T-helper 2 cell treated with Interferon-gamma antibody and Interleukin-4, amounts not matched to agents 5 μg/mL and 100 μg/mL, for 36 hours (primary cell): ENCODE measurements at regions not wholly inside any gene's neighbourhood (a gene's known extent, or its start where the extent isn't known, plus 50 kb on each side); places are given as distances from the start of the nearest gene placed in this dataset.
"Not testable (repeated sequence)": the region's sequence is repeated elsewhere in the genome, so short reads cannot be mapped to it uniquely, and the experiment has no call there.

ENCODE experiments used
- DNase-seq: peaks from one replicate; pipeline ENCODE4 v3.0.0; 2021; ENCODE audit warnings: low spot score
- H3K27ac Mint-ChIP-seq: one replicate; pipeline ENCODE4 v1.8.0; 2021; ENCODE audit warnings: mild to moderate bottlenecking, mixed read lengths
- H3K27me3 Mint-ChIP-seq: one replicate; pipeline ENCODE4 v1.8.0; 2021; ENCODE audit warnings: low read depth, mixed read lengths
- H3K36me3 Mint-ChIP-seq: one replicate; pipeline ENCODE4 v1.8.0; 2021; ENCODE audit warnings: low read depth, mixed read lengths
- H3K4me1 Mint-ChIP-seq: one replicate; pipeline ENCODE4 v1.8.0; 2021; ENCODE audit warnings: low read depth, mixed read lengths
- H3K4me3 Mint-ChIP-seq: one replicate; pipeline ENCODE4 v1.8.0; 2022; ENCODE audit warnings: mild to moderate bottlenecking, moderate library complexity, mixed read lengths
- H3K9me3 Mint-ChIP-seq: one replicate; pipeline ENCODE4 v1.8.0; 2021; ENCODE audit warnings: mixed read lengths

- H3K4me1 Mint-ChIP-seq: peaks cover 57% of the 10 kb centered on the region
- no peaks in the 10 kb centered on the region for H3K9me3 Mint-ChIP-seq
- H3K27ac Mint-ChIP-seq: peak overlapping the region; percentile 2
- H3K27me3 Mint-ChIP-seq: no peaks in the 10 kb centered on the region
- H3K4me3 Mint-ChIP-seq: no peak overlapping the region
- peaks cover 2% of the 10 kb centered on the region for H3K36me3 Mint-ChIP-seq
- peak; percentile 27 for DNase-seq
Observed at GRCh38 chr12:25372969-25373817, 122.5 kb upstream of the KRAS start.

- DNase-seq: no peak
- Mint-ChIP-seq H3K4me1 (peaks cover 49% of the 10 kb centered on the region), H3K27me3 (no peaks in the 10 kb centered on the region)
Observed at GRCh38 chr12:25372002-25372401, 121.3 kb upstream of the KRAS start.

GRCh38 chr12:25368557-25368956 is 117.8 kb upstream of the KRAS start:
- Mint-ChIP-seq H3K9me3 (no peaks in the 10 kb centered on the region), H3K27ac (no peak overlapping the region), H3K4me1 (peaks cover 49% of the 10 kb centered on the region), H3K4me3 (no peak overlapping the region), H3K27me3 (no peaks in the 10 kb centered on the region), H3K36me3 (peaks cover 2% of the 10 kb centered on the region)
- DNase-seq: no peak

More at GRCh38 chr12:25372002-25372401, 121.3 kb upstream of the KRAS start:
- Mint-ChIP-seq H3K9me3 (no peaks in the 10 kb centered on the region), H3K36me3 (peaks cover 2% of the 10 kb centered on the region), H3K27ac (no peak overlapping the region), H3K4me3 (no peak overlapping the region)

GRCh38 chr12:25366122-25366521 is 115.4 kb upstream of the KRAS start:
- H3K9me3 Mint-ChIP-seq: no peaks in the 10 kb centered on the region
- peaks cover 4% of the 10 kb centered on the region for H3K27me3 Mint-ChIP-seq
- H3K4me1 Mint-ChIP-seq: peaks cover 41% of the 10 kb centered on the region
- DNase-seq: no peak
- H3K27ac Mint-ChIP-seq: no peak overlapping the region
- peaks cover 4% of the 10 kb centered on the region for H3K36me3 Mint-ChIP-seq
- no peak overlapping the region for H3K4me3 Mint-ChIP-seq

- Mint-ChIP-seq H3K9me3 (no peaks in the 10 kb centered on the region), H3K4me1 (peaks cover 41% of the 10 kb centered on the region), H3K27me3 (peaks cover 4% of the 10 kb centered on the region), H3K27ac (peak overlapping the region; percentile 88), H3K4me3 (peak overlapping the region; percentile 69), H3K36me3 (peaks cover 4% of the 10 kb centered on the region)
- no peak for DNase-seq
Observed at GRCh38 chr12:25365340-25365730, 114.6 kb upstream of the KRAS start.

GRCh38 chr12:25364529-25365339 is 114.0 kb upstream of the KRAS start:
- peak overlapping the region; percentile 88 for H3K27ac Mint-ChIP-seq
- DNase-seq: no peak
- peaks cover 4% of the 10 kb centered on the region for H3K27me3 Mint-ChIP-seq
- peak overlapping the region; percentile 69 for H3K4me3 Mint-ChIP-seq
- H3K4me1 Mint-ChIP-seq: peaks cover 37% of the 10 kb centered on the region
- H3K36me3 Mint-ChIP-seq: peaks cover 2% of the 10 kb centered on the region
- H3K9me3 Mint-ChIP-seq: no peaks in the 10 kb centered on the region

GRCh38 chr12:25362646-25363045 is 111.9 kb upstream of the KRAS start:
- Mint-ChIP-seq H3K9me3 (no peaks in the 10 kb centered on the region), H3K4me1 (peaks cover 30% of the 10 kb centered on the region), H3K4me3 (no peak overlapping the region), H3K27ac (no peak overlapping the region), H3K27me3 (peaks cover 4% of the 10 kb centered on the region), H3K36me3 (peaks cover 2% of the 10 kb centered on the region)
- DNase-seq: no peak

GRCh38 chr12:25361511-25361910 is 110.8 kb upstream of the KRAS start:
- peaks cover 30% of the 10 kb centered on the region for H3K4me1 Mint-ChIP-seq
- peaks cover 2% of the 10 kb centered on the region for H3K36me3 Mint-ChIP-seq
- no peaks in the 10 kb centered on the region for H3K9me3 Mint-ChIP-seq
- no peak overlapping the region for H3K27ac Mint-ChIP-seq
- no peak overlapping the region for H3K4me3 Mint-ChIP-seq
- DNase-seq: no peak
- H3K27me3 Mint-ChIP-seq: peaks cover 4% of the 10 kb centered on the region

- Mint-ChIP-seq H3K36me3 (peaks cover 2% of the 10 kb centered on the region), H3K27ac (no peak overlapping the region), H3K9me3 (peaks cover 4% of the 10 kb centered on the region), H3K4me1 (peaks cover 15% of the 10 kb centered on the region), H3K4me3 (no peak overlapping the region), H3K27me3 (peaks cover 15% of the 10 kb centered on the region)
- DNase-seq: no peak
Observed at GRCh38 chr12:25357595-25357994, 106.9 kb upstream of the KRAS start.

GRCh38 chr12:25352942-25353341 is 102.2 kb upstream of the KRAS start:
- not testable (repeated sequence) for H3K4me3 Mint-ChIP-seq, H3K36me3 Mint-ChIP-seq, H3K9me3 Mint-ChIP-seq, DNase-seq, H3K27ac Mint-ChIP-seq
- Mint-ChIP-seq H3K27me3 (peaks cover 16% of the 10 kb centered on the region), H3K4me1 (peaks cover 31% of the 10 kb centered on the region)

GRCh38 chr12:25352083-25352918 is 101.6 kb upstream of the KRAS start:
- peaks cover 16% of the 10 kb centered on the region for H3K27me3 Mint-ChIP-seq
- H3K9me3 Mint-ChIP-seq: peaks cover 5% of the 10 kb centered on the region
- H3K27ac Mint-ChIP-seq: no peak overlapping the region
- H3K4me1 Mint-ChIP-seq: peaks cover 33% of the 10 kb centered on the region
- H3K4me3 Mint-ChIP-seq: peak overlapping the region; percentile 53
- DNase-seq: no peak
- H3K36me3 Mint-ChIP-seq: no peaks in the 10 kb centered on the region

GRCh38 chr12:25348593-25348895 is 97.8 kb upstream of the KRAS start:
- H3K27ac Mint-ChIP-seq: no peak overlapping the region
- peaks cover 5% of the 10 kb centered on the region for H3K9me3 Mint-ChIP-seq
- H3K4me3 Mint-ChIP-seq: no peak overlapping the region
- no peaks in the 10 kb centered on the region for H3K36me3 Mint-ChIP-seq
- H3K4me1 Mint-ChIP-seq: peaks cover 30% of the 10 kb centered on the region
- H3K27me3 Mint-ChIP-seq: peaks cover 13% of the 10 kb centered on the region
- no peak for DNase-seq

- Mint-ChIP-seq H3K4me1 (peaks cover 28% of the 10 kb centered on the region), H3K4me3 (no peak overlapping the region), H3K9me3 (peaks cover 4% of the 10 kb centered on the region), H3K27me3 (peaks cover 12% of the 10 kb centered on the region), H3K36me3 (no peaks in the 10 kb centered on the region), H3K27ac (no peak overlapping the region)
- no peak for DNase-seq
Observed at GRCh38 chr12:25347716-25348592, 97.2 kb upstream of the KRAS start.
